T follicular helper cell (primary cell): ENCODE measurements at regions not wholly inside any gene's neighbourhood (a gene's known extent, or its start where the extent isn't known, plus 50 kb on each side); places are given as distances from the start of the nearest gene placed in this dataset.

ENCODE experiments used
- DNase-seq: peaks from one replicate; pipeline ENCODE4 v3.0.0-alpha.2; 2020; ENCODE audit warnings: low read depth

- DNase-seq, result no peak
Observed at GRCh38 chr21:17981060-17981740, 162.0 kb upstream of the C21orf91 start.

GRCh38 chr21:17979763-17980162 is 160.6 kb upstream of the C21orf91 start:
- no peak for DNase-seq

DNA sequence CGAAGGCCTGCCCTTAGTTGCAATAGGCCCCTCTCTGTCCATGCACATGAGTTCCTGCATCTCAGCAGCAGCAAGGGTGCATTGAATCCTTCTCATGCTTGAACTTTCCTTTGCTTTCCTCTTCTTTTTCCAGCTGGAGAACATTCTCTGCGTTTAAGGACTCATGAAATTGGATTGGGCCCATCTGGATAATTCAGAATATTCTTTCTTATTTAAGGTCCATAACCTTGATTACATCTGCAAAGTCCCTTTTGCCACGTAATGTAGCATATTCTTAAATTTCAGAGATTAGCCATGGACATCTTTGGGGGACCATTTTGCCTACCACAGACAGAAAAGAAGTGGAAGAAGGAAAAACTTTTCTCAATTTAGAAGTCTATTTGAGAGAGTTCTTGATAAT is 159.7 kb upstream of the C21orf91 start:
- DNase-seq, result no peak

- no peak for DNase-seq
Observed at GRCh38 chr21:17976691-17977090, 157.5 kb upstream of the C21orf91 start.

DNA sequence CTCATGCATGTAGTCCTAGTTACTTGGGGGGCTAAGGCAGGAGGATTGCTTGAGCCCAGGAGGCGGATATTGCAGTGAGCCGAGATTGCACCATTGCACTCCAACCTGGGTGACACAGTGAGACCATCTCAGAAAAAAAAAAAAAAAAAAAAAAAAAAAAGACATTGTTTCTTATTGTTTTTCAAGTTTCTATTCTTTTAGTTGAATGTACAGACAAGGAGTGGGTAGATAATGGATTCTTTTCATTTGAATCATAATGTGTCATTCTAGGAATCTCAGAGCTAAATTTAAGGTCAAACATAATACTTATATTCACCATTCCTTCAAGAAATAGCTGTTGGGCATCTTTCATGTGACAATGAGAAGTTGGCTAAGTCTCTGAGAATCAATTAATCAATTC is 157.0 kb upstream of the C21orf91 start:
- no peak for DNase-seq

DNA sequence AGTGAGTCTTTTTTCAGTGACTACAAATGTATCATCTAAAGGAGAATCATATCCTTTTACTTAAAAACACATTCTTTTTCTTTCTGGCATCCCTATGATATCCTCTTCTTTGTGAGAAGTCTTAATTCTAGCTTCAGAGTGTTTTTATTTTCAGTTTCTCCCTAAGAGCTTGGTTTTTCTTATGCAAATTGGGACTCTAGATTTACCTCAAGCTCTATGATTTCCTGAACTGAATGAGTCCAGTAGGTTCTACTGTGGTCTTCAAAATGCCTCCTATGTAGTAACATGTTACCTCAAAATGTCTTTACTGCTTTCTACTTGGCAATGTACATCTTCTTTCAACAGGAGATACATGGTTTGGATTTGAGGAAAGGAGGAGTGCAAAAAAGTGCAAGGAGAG is 148.2 kb upstream of the C21orf91 start:
- DNase-seq, result no peak

DNA sequence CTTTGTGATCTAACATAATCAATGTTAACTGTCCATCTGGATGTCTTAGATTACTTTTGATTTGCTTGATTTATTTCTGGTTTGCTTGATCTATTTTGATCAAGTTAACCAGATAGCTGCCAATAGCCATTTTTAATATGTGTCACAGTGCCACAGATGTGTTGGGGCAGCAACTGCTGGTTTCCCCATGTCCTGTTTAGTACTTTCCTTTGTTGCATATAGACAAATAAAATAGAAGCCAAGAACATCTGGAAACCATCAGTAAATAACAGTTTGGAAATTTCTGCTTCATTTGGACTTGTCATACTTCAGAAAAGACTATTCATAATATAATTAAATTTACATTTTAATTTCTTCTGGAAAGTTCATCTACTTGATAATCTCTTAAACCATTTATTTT is 145.6 kb upstream of the C21orf91 start:
- no peak for DNase-seq

DNA sequence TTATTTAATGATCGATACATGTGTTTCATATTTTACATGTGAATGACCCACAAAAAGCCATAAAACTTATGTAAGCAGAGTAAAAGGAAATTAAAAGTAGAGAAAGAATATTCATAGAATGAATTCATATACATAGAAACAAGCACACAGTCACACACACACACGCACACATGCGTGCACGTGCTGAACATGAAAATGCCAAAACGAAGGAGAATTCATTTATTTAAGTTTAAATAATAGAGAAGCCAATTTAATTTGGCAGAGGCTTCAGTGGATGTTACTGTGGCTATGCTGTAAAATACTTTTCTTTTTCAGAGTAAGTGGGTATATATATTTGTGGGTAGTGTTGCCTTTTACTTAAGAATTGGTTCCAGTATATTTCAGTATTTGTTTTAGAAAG is 145.0 kb upstream of the C21orf91 start:
- no peak for DNase-seq

- no peak for DNase-seq
Observed at GRCh38 chr21:17950591-17950990, 131.4 kb upstream of the C21orf91 start.

- no peak for DNase-seq
Observed at GRCh38 chr21:17949421-17949820, 130.3 kb upstream of the C21orf91 start.

- no peak for DNase-seq
Observed at GRCh38 chr21:17947531-17947930, 128.4 kb upstream of the C21orf91 start.

DNA sequence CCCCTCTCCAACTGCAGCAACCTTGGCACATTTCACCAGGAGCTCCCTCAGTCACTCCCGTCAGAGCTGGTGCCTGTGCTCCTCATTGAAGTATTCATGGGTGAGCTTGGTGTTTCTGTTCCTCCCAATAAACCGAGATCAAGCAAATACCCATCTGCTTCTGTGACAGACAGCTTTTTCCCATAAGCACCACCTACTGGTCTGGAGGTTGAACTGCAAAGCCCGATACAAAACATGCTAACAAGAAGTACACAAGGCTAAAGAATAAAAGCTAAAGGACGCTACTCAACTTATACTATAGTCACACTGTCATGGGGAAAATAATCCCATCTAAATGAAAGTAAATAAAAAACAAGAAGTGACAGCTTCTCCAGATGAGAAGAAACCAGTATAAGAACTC is 111.9 kb upstream of the C21orf91 start:
- DNase-seq, result no peak

GRCh38 chr21:17930093-17930492 is 110.9 kb upstream of the C21orf91 start:
- no peak for DNase-seq

DNA sequence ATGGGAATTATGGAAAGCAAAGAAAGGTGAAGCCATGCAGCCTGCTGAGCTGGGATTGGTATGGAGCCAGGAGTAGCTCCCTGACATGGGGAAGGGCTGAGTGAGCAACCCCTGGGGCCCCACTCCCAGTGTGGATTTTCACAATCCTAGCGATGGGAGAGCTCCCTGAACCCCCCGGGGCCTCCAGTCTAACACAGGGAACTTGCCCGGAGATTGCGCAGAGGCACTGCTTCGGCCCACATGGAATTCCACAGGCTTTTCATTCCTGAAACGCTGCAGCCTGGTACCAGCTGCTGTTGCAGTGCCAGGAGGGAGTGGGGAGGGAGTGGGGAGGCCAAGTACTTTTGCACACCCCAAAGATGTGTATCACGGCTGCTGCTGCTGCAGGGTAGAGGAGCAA is 110.4 kb upstream of the C21orf91 start:
- no peak for DNase-seq

GRCh38 chr21:17925899-17926298 is 106.7 kb upstream of the C21orf91 start:
- DNase-seq, result no peak

- peak; percentile 19 for DNase-seq
Observed at GRCh38 chr21:17925000-17925610, 105.9 kb upstream of the C21orf91 start.

- DNase-seq, result no peak
Observed at GRCh38 chr21:17921579-17922530, 102.7 kb upstream of the C21orf91 start.

GRCh38 chr21:17915976-17916375 is 96.8 kb upstream of the C21orf91 start:
- DNase-seq, result no peak

GRCh38 chr21:17911628-17912027 is 92.5 kb upstream of the C21orf91 start:
- DNase-seq, result no peak

GRCh38 chr21:17903929-17904639 is 84.9 kb upstream of the C21orf91 start:
- DNase-seq, result no peak

DNA sequence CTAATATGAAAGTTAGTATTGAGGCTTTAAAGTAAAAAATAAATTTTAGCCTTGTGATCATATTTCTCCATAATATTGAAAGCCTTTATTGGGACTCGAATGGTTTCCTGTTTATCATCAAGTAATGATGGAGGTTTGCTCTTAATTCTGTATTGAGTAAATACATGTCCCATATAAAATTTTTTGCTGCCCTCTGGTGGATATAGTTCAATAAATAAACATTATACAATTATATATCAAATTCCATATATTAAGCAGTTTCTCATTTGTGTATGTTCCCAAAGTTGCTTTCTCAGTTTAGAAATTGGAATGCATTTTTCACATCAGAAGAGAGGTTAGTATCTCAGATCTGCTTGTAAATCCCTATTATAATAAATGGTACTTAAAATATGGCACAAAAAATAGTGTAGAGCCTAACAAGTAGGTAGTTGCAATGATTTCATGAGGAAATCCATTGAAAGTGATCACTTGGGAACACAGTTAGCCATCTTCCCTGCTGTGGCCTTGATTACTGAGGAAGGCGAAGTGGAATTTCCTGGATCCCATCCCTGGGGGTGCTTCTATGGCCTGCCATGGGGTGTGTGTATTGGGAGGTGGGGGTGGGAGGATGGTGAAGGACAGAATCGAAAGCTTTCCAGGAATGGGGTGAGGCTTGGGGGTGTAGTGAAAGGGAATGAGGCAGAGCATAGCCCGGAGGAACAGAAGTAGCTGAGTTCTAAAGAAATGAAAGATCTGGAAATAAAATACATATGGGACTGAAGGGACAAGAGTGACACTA is 84.1 kb upstream of the C21orf91 start:
- no peak for DNase-seq
